ENCODE measurements at regions not wholly inside any gene's neighbourhood (a gene's known extent, or its start where the extent isn't known, plus 50 kb on each side); places are given as distances from the start of the nearest gene placed in this dataset.
A peak's percentile ranks its signal among the peaks of the same experiment; 100 is the strongest.

DNA sequence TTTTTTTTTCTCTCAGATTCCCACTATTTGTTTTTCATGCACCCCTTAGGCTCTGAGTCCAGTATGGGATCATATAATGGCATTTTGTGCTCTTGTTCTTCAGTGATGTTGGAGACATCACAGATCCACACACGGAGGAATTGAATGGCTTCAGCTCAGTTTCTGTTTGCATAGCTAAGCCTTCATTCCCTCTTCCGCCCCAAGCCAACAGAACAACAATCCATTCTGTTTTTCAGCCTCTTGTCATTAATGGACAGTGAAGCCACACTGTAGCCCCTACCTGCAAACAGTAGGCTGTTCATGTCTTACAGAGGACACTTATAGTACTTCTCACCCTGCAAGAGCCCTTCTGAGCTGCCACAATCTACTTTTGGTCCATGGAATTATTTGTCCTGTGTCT is 64.0 kb upstream of the ZSWIM2 start:
- Histone ChIP-seq H3K9me3 (ENCODE audit: low read depth) (no peaks in the 10 kb centered on the region), H2AFZ (replicated peaks) (peak overlapping the region; percentile 0), H3K27ac (no peak overlapping the region), H3K79me2 (ENCODE audit: low read depth) (no peaks in the 10 kb centered on the region), H3K4me1 (no peaks in the 10 kb centered on the region), H3K9ac (no peak overlapping the region), H3K27me3 (no peaks in the 10 kb centered on the region), H3K36me3 (no peaks in the 10 kb centered on the region), H4K20me1 (ENCODE audit: low read depth) (no peaks in the 10 kb centered on the region), H3F3A (ENCODE audit: low read depth) (no peaks in the 10 kb centered on the region), H3K4me2 (no peak overlapping the region), H3K4me3 (no peak overlapping the region)
- H3K27me3 Mint-ChIP-seq (ENCODE audit: insufficient read depth, low read depth), result peaks cover 2% of the 10 kb centered on the region
- no peak for TF ChIP-seq EZH2 (IDR thresholded peaks at IDR 0.05)
- TF ChIP-seq EZH2phosphoT487 (IDR thresholded peaks at IDR 0.05), result no peak
- TF ChIP-seq, protein P1, sequence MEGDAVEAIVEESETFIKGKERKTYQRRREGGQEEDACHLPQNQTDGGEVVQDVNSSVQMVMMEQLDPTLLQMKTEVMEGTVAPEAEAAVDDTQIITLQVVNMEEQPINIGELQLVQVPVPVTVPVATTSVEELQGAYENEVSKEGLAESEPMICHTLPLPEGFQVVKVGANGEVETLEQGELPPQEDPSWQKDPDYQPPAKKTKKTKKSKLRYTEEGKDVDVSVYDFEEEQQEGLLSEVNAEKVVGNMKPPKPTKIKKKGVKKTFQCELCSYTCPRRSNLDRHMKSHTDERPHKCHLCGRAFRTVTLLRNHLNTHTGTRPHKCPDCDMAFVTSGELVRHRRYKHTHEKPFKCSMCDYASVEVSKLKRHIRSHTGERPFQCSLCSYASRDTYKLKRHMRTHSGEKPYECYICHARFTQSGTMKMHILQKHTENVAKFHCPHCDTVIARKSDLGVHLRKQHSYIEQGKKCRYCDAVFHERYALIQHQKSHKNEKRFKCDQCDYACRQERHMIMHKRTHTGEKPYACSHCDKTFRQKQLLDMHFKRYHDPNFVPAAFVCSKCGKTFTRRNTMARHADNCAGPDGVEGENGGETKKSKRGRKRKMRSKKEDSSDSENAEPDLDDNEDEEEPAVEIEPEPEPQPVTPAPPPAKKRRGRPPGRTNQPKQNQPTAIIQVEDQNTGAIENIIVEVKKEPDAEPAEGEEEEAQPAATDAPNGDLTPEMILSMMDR (IDR thresholded peaks at IDR 0.05), result no peak
- H3K27ac Mint-ChIP-seq, result no peak overlapping the region
- DNase-seq (ENCODE audit: low spot score), result no peak
- H3K4me1 Mint-ChIP-seq, result no peaks in the 10 kb centered on the region
- no peaks in the 10 kb centered on the region for H3K36me3 Mint-ChIP-seq
- no peaks in the 10 kb centered on the region for H3K9me3 Mint-ChIP-seq
- H3K4me3 Mint-ChIP-seq, result no peak overlapping the region

DNA sequence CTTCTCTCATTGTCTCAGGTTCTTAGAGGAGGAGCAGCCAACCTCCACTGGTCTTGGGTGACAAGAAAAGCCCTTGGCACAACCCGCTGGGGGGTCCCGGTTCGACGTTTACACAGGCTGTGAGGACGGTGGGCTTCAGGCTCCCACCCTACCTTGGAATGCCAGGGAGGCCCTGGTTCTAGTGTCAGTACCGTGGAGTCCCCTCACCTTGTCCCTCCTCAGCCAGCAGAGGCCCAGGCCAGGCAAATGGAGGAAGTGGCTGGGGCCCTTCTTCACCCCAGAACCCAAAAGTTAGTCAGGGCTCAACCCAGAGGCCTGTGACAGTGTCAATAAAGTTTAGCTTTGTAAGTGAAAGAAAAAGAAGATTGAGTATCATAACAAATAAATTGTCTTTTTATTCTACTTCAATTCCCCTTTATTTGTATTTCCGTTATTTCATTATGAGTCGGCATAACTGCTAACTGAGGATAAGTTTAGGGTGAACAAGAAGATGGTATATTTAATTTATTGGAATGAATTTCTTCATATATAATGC is 62.6 kb upstream of the ZSWIM2 start:
- Mint-ChIP-seq H3K27ac (no peak overlapping the region), H3K9me3 (no peaks in the 10 kb centered on the region), H3K4me3 (no peak overlapping the region), H3K27me3 (ENCODE audit: insufficient read depth, low read depth) (peaks cover 2% of the 10 kb centered on the region), H3K4me1 (no peaks in the 10 kb centered on the region), H3K36me3 (no peaks in the 10 kb centered on the region)
- H2AFZ ChIP-seq (replicated peaks), result no peak overlapping the region
- TF ChIP-seq EZH2phosphoT487 (IDR thresholded peaks at IDR 0.05), result no peak
- TF ChIP-seq EZH2 (IDR thresholded peaks at IDR 0.05), result no peak
- TF ChIP-seq, protein P1 (IDR thresholded peaks at IDR 0.05), result no peak
- no peak overlapping the region for H3K4me2 ChIP-seq
- no peaks in the 10 kb centered on the region for H4K20me1 ChIP-seq (ENCODE audit: low read depth)
- H3K27ac ChIP-seq, result no peak overlapping the region
- H3K27me3 ChIP-seq, result no peaks in the 10 kb centered on the region
- H3K36me3 ChIP-seq, result no peaks in the 10 kb centered on the region
- no peak overlapping the region for H3K9ac ChIP-seq
- no peaks in the 10 kb centered on the region for H3K9me3 ChIP-seq (ENCODE audit: low read depth)
- H3F3A ChIP-seq (ENCODE audit: low read depth), result no peaks in the 10 kb centered on the region
- H3K4me1 ChIP-seq, result no peaks in the 10 kb centered on the region
- DNase-seq (ENCODE audit: low spot score), result no peak
- H3K4me3 ChIP-seq, result no peak overlapping the region
- no peaks in the 10 kb centered on the region for H3K79me2 ChIP-seq (ENCODE audit: low read depth)

DNA sequence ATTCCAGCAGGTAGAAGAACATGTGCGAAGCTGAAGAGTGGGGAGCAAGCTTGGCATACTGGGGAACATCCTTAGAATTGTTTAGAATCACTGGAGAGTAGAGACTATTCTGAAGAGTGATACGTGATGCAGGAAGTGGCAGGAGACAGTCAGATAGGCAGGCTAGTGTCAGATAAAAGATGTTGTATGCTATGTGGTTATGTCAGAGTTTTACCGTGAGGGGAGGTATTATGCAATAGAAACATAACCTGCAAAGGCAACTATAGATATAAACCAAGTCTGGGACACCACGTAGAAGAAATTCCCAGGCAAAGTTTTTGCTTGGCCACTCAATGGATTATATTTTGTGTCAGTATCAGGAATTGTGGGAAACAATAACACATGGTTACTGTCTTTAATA is 62.0 kb upstream of the ZSWIM2 start:
- Histone ChIP-seq H3K4me3 (no peak overlapping the region), H3K79me2 (ENCODE audit: low read depth) (no peaks in the 10 kb centered on the region), H3K36me3 (no peaks in the 10 kb centered on the region), H3F3A (ENCODE audit: low read depth) (no peaks in the 10 kb centered on the region), H3K9me3 (ENCODE audit: low read depth) (no peaks in the 10 kb centered on the region), H3K27me3 (no peaks in the 10 kb centered on the region), H3K27ac (no peak overlapping the region), H3K9ac (no peak overlapping the region), H2AFZ (replicated peaks) (no peak overlapping the region), H4K20me1 (ENCODE audit: low read depth) (no peaks in the 10 kb centered on the region), H3K4me1 (no peaks in the 10 kb centered on the region), H3K4me2 (no peak overlapping the region)
- Mint-ChIP-seq H3K27ac (no peak overlapping the region), H3K9me3 (no peaks in the 10 kb centered on the region), H3K4me3 (no peak overlapping the region), H3K27me3 (ENCODE audit: insufficient read depth, low read depth) (peaks cover 2% of the 10 kb centered on the region), H3K36me3 (no peaks in the 10 kb centered on the region), H3K4me1 (no peaks in the 10 kb centered on the region)
- no peak for DNase-seq (ENCODE audit: low spot score)
- TF ChIP-seq EZH2phosphoT487 (IDR thresholded peaks at IDR 0.05) (no peak), EZH2 (IDR thresholded peaks at IDR 0.05) (no peak)
- TF ChIP-seq, protein P1 (IDR thresholded peaks at IDR 0.05), result no peak

Measured in neural progenitor cell (in vitro differentiated cells).